Gastrocnemius medialis (tissue), 4 donors: ENCODE measurements at regions not wholly inside any gene's neighbourhood (a gene's known extent, or its start where the extent isn't known, plus 50 kb on each side); places are given as distances from the start of the nearest gene placed in this dataset.

ENCODE experiments used
- ATAC-seq, 2 donors: fragments of 150-250 bp; one replicate each; pipeline ENCODE4 v1.9.1; 2016
- DNase-seq, 2 donors: peaks; one replicate each; pipeline ENCODE4 v3.0.0-alpha.2; 2019
- H3K27ac ChIP-seq, 4 donors: fragments of 200-600 bp; sonication (generic); 1 replicate in 1 of 4; 2 replicates in 3 of 4; pipeline ENCODE4 v1.5.1; 2016 to 2018; ENCODE audit warnings: mild to moderate bottlenecking in 2 of 4, moderate library complexity in 1 of 4
- H3K27me3 ChIP-seq, 3 donors: fragments of 200-600 bp; sonication (generic) in 2 of 3; 1 replicate in 1 of 3; 2 replicates in 2 of 3; pipeline versions ENCODE4 v1.5.1 to v1.6.0; 2016 to 2019; ENCODE audit warnings: mild to moderate bottlenecking in 1 of 3, moderate library complexity in 1 of 3
- H3K36me3 ChIP-seq, 2 donors: fragments of 200-600 bp; sonication (generic) in 1 of 2; one replicate each; pipeline ENCODE4 v1.5.1; 2017 to 2018
- H3K4me1 ChIP-seq, 2 donors: fragments of 200-600 bp; sonication (generic) in 1 of 2; one replicate each; pipeline ENCODE4 v1.5.1; 2016 to 2017; ENCODE audit warnings: mild to moderate bottlenecking in 2 of 2
- H3K4me3 ChIP-seq, 4 donors: fragments of 200-600 bp; sonication (generic) in 3 of 4; 1 replicate in 1 of 4; 2 replicates in 3 of 4; pipeline ENCODE4 v1.5.1; 2016 to 2019; ENCODE audit warnings: mild to moderate bottlenecking in 2 of 4
- H3K9me3 ChIP-seq, 3 donors: fragments of 200-600 bp; sonication (generic) in 2 of 3; 1 replicate in 1 of 3; 2 replicates in 2 of 3; pipeline ENCODE4 v1.5.1; 2016 to 2019
- POLR2A ChIP-seq, 2 donors: fragments of 450-650 bp; IDR thresholded peaks; one replicate each; pipeline ENCODE4 v1.6.1; 2017; ENCODE audit warnings: antibody characterized with exemption in 2 of 2, mild to moderate bottlenecking in 2 of 2, moderate library complexity in 2 of 2
- in situ Hi-C, 4 donors: fragments of 200-750 bp; cut with MboI; loops; one replicate each; pipeline versions ENCODE4 v1.15.0 to v1.8.0; 2017; ENCODE audit warnings: low sequenced_read_pairs in 4 of 4
- intact Hi-C: fragments of 100-400 bp; cut with DNase I; formaldehyde crosslinking; loops from one replicate; pipeline ENCODE4 v1.15.1; 2023; ENCODE audit warnings: low total_unique reads
- TF ChIP-seq, protein P1 (sequence below), 5 experiments: fragments of 450-650 bp in 3 of 5; fragments of 200-600 bp in 2 of 5; sonication (generic) in 2 of 5; IDR thresholded peaks in 4 of 5; conservative IDR thresholded peaks in 1 of 5; 1 replicate in 4 of 5; 2 replicates in 1 of 5; pipeline ENCODE4 v1.5.1; 2016 to 2019; ENCODE audit warnings: antibody characterized with exemption in 5 of 5, mild to moderate bottlenecking in 3 of 5, moderate library complexity in 3 of 5

DNA sequence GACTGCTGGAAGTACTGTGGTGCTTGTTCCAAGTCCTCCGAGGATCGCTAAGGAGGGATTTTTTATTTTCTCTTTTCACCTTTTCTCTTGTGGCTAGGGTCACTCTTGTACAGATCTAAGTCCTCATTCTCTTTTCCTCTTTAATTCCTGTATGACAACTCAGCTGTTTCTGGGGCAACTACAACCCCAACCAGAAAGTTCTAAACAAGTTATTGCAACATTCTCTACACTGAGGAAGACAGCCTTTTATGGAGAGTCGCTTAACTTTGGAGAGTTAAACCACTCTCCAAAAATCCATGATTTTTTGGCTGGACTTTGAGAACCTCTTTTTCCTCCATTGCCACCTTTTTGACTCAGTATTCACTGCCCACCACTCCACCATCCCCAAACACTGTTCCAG lies 74.0 kb upstream of the SESTD1 start:
- TF ChIP-seq, protein P1, sequence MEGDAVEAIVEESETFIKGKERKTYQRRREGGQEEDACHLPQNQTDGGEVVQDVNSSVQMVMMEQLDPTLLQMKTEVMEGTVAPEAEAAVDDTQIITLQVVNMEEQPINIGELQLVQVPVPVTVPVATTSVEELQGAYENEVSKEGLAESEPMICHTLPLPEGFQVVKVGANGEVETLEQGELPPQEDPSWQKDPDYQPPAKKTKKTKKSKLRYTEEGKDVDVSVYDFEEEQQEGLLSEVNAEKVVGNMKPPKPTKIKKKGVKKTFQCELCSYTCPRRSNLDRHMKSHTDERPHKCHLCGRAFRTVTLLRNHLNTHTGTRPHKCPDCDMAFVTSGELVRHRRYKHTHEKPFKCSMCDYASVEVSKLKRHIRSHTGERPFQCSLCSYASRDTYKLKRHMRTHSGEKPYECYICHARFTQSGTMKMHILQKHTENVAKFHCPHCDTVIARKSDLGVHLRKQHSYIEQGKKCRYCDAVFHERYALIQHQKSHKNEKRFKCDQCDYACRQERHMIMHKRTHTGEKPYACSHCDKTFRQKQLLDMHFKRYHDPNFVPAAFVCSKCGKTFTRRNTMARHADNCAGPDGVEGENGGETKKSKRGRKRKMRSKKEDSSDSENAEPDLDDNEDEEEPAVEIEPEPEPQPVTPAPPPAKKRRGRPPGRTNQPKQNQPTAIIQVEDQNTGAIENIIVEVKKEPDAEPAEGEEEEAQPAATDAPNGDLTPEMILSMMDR (IDR thresholded peaks at IDR 0.05 in 4 of 5, conservative IDR thresholded peaks at IDR 0.05 in 1 of 5): no peak
- no peak for TF ChIP-seq POLR2A (IDR thresholded peaks at IDR 0.05)
- no peaks in the 10 kb centered on the region for H3K4me1 ChIP-seq
- no peak for DNase-seq
- no peaks in the 10 kb centered on the region for H3K27me3 ChIP-seq
- H3K27ac ChIP-seq: peak overlapping the region in 3 of 4 donors; percentile 14 to 36 (median 27)
- in situ Hi-C loops: loop anchor here in 1 of 4 donors (25.0 kb wide), 1 partner anchor 126 kb away; no protein-coding TSS in a partner anchor
- no peaks in the 10 kb centered on the region for H3K36me3 ChIP-seq
- no peaks in the 10 kb centered on the region for H3K9me3 ChIP-seq
- peak; percentile 50 to 81 for ATAC-seq
- H3K4me3 ChIP-seq: no peak overlapping the region
- intact Hi-C loops: no loop called here

DNA sequence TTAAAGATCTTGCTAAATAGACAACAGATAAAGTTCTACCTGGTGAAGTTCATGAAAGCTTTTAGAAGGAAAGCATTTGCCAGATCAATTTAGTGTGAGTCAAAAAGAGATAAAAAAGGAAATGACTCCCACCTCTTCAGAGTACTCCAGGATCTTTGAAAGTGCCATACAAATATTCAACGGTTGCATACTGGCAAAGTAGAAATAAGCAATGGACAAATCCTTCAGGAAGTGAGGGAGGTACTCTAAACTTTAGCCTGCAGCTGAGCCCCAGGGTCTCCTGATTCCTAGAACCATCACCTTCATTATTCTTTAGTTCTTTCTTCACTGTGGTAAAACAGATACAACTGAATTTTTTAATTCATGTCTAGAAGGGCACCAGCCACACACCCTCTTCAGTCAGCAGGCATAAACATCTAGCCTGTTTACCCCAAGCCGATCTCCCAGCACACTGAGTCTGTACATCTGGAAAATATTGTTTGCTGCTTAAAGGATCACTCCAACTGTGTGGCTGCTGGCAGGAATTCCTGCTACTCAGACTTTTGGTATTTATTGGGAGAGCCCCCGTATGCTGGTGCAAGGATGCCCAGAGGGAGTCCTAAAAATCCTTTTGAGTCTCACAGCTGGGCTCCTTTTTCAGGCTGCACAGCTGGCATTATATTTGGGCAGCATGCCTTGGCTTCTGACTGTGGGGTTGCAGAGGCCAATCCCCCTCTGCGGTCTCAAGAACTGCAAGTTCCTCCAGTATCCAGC lies 72.3 kb upstream of the SESTD1 start:
- TF ChIP-seq, protein P1 (IDR thresholded peaks at IDR 0.05 in 4 of 5, conservative IDR thresholded peaks at IDR 0.05 in 1 of 5): no peak
- no peak for TF ChIP-seq POLR2A (IDR thresholded peaks at IDR 0.05)
- Histone ChIP-seq H3K27me3 (no peaks in the 10 kb centered on the region), H3K4me3 (no peak overlapping the region), H3K9me3 (no peaks in the 10 kb centered on the region), H3K36me3 (no peaks in the 10 kb centered on the region), H3K4me1 (no peaks in the 10 kb centered on the region), H3K27ac (no peak overlapping the region)
- in situ Hi-C loops (loop anchor here in 1 of 4 donors (25.0 kb wide), 1 partner anchor 125 kb away; no protein-coding TSS in a partner anchor), intact Hi-C loops (no loop called here)
- DNase-seq (peak; percentile 15 to 35), ATAC-seq (peak; percentile 51 to 57)

DNA sequence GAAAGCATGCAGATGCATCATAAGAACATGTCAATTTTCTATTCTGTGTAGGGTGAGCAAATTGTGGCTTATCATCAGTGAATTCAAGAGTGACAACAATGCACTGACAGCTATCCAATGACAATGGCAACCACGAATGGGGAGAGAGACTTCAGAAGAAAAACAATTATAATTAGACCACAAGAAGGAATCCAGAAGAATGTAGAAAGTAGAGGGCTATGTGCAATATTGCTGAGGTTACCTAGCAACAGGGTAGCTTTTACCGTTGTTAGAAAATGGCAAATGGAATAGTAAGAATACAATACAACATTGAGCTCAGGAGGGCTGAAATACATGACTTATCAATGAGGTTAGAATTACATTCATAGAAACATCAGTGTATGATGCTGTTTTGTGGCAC lies 71.1 kb upstream of the SESTD1 start:
- DNase-seq (no peak), ATAC-seq (no peak)
- intact Hi-C loops (no loop called here), in situ Hi-C loops (loop anchor here in 1 of 4 donors (25.0 kb wide), 1 partner anchor 123 kb away; no protein-coding TSS in a partner anchor)
- H3K9me3 ChIP-seq: no peaks in the 10 kb centered on the region
- H3K36me3 ChIP-seq: no peaks in the 10 kb centered on the region
- TF ChIP-seq, protein P1 (IDR thresholded peaks at IDR 0.05 in 4 of 5, conservative IDR thresholded peaks at IDR 0.05 in 1 of 5): no peak
- TF ChIP-seq POLR2A (IDR thresholded peaks at IDR 0.05): no peak
- no peaks in the 10 kb centered on the region for H3K27me3 ChIP-seq
- no peak overlapping the region for H3K4me3 ChIP-seq
- no peak overlapping the region for H3K27ac ChIP-seq
- no peaks in the 10 kb centered on the region for H3K4me1 ChIP-seq

DNA sequence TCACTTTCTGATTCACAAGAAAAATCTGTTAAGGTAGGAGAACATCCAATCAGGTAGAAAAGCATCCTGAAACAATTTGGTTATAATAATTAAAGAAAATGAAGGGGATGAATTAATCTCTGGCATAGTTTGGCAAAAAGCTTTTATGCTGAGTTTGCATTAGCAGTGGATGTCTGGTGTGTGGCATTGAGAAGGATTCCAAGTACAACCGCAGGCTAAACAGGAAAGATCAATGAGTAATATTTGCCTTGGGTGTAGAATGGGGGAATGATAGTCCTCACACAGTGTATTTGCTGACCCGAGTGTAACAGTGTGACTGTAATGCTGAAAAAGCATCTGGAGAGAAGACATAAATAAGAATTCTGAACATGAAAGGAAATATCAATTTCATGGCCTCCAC lies 68.3 kb upstream of the SESTD1 start:
- no peak for ATAC-seq
- no peaks in the 10 kb centered on the region for H3K36me3 ChIP-seq
- in situ Hi-C loops (loop anchor here in 1 of 4 donors (25.0 kb wide), 1 partner anchor 121 kb away; no protein-coding TSS in a partner anchor), intact Hi-C loops (no loop called here)
- DNase-seq: no peak
- no peaks in the 10 kb centered on the region for H3K27me3 ChIP-seq
- no peak for TF ChIP-seq POLR2A (IDR thresholded peaks at IDR 0.05)
- TF ChIP-seq, protein P1 (IDR thresholded peaks at IDR 0.05 in 4 of 5, conservative IDR thresholded peaks at IDR 0.05 in 1 of 5): no peak
- no peaks in the 10 kb centered on the region for H3K9me3 ChIP-seq
- H3K27ac ChIP-seq: no peak overlapping the region
- H3K4me3 ChIP-seq: no peak overlapping the region
- no peaks in the 10 kb centered on the region for H3K4me1 ChIP-seq
